ENCODE measurements at regions not wholly inside any gene's neighbourhood (a gene's known extent, or its start where the extent isn't known, plus 50 kb on each side); places are given as distances from the start of the nearest gene placed in this dataset.
A peak's percentile ranks its signal among the peaks of the same experiment; 100 is the strongest.
"Not testable (repeated sequence)": the region's sequence is repeated elsewhere in the genome, so short reads cannot be mapped to it uniquely, and the experiment has no call there.

DNA sequence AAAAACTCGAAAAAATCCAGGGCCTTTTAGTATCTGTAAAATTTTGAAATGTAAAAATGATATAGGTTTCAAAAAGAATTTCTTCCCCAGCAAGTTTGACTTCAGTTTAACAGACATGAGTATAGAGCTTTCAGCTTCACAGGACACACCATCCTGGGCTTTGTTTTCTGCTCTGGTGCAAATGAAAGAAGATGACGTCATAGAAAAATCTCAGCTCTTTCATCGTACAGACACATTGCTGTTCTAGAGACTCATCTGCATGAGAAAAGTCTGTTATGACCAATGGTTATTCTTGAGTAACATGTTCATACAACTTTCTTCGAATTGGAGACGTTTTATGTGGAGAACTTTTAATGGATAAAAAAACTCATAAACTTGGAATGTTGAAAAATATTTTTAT, 111.7 kb upstream of the DYNAP start:
- TF ChIP-seq, protein P1, sequence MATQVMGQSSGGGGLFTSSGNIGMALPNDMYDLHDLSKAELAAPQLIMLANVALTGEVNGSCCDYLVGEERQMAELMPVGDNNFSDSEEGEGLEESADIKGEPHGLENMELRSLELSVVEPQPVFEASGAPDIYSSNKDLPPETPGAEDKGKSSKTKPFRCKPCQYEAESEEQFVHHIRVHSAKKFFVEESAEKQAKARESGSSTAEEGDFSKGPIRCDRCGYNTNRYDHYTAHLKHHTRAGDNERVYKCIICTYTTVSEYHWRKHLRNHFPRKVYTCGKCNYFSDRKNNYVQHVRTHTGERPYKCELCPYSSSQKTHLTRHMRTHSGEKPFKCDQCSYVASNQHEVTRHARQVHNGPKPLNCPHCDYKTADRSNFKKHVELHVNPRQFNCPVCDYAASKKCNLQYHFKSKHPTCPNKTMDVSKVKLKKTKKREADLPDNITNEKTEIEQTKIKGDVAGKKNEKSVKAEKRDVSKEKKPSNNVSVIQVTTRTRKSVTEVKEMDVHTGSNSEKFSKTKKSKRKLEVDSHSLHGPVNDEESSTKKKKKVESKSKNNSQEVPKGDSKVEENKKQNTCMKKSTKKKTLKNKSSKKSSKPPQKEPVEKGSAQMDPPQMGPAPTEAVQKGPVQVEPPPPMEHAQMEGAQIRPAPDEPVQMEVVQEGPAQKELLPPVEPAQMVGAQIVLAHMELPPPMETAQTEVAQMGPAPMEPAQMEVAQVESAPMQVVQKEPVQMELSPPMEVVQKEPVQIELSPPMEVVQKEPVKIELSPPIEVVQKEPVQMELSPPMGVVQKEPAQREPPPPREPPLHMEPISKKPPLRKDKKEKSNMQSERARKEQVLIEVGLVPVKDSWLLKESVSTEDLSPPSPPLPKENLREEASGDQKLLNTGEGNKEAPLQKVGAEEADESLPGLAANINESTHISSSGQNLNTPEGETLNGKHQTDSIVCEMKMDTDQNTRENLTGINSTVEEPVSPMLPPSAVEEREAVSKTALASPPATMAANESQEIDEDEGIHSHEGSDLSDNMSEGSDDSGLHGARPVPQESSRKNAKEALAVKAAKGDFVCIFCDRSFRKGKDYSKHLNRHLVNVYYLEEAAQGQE (IDR thresholded peaks at IDR 0.05; ENCODE audit: insufficient replicate concordance, low read depth) = no peak
- no peak overlapping the region for H3K4me3 ChIP-seq (replicated peaks; ENCODE audit: insufficient read depth, low read length)
- no peak for DNase-seq (ENCODE audit: low read depth in 1 of 2, low spot score in 1 of 2)
- H3K27me3 ChIP-seq (ENCODE audit: insufficient read depth, poor library complexity, severe bottlenecking) = no peaks in the 10 kb centered on the region
- no peak overlapping the region for H3K27ac ChIP-seq (replicated peaks)

DNA sequence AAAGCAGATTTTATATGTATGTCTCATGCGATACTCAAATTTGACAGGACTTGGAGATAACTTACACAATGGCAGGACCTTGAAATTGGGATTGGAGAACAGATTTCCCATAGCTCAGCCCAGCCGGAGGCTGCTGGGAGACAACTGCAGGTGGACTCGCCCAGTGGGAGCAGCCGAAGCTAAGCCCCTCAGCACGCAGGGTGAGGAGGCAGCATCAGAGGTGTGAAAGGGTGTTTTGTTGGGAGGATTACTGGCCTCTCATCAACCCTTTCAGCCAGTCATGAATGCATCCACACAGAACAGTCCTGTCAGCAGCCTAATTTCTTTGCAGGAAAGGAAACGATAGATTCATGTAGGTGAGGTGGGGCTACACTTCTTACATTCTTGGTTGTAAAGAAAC, 110.4 kb upstream of the DYNAP start:
- DNase-seq (ENCODE audit: low read depth in 1 of 2, low spot score in 1 of 2) = no peak
- H3K27me3 ChIP-seq (ENCODE audit: insufficient read depth, poor library complexity, severe bottlenecking) = no peaks in the 10 kb centered on the region
- TF ChIP-seq SPI1 (IDR thresholded peaks at IDR 0.05; ENCODE audit: borderline replicate concordance, low read depth) (no peak), GABPA (IDR thresholded peaks at IDR 0.05; ENCODE audit: low read depth) (no peak)
- TF ChIP-seq, protein P2, sequence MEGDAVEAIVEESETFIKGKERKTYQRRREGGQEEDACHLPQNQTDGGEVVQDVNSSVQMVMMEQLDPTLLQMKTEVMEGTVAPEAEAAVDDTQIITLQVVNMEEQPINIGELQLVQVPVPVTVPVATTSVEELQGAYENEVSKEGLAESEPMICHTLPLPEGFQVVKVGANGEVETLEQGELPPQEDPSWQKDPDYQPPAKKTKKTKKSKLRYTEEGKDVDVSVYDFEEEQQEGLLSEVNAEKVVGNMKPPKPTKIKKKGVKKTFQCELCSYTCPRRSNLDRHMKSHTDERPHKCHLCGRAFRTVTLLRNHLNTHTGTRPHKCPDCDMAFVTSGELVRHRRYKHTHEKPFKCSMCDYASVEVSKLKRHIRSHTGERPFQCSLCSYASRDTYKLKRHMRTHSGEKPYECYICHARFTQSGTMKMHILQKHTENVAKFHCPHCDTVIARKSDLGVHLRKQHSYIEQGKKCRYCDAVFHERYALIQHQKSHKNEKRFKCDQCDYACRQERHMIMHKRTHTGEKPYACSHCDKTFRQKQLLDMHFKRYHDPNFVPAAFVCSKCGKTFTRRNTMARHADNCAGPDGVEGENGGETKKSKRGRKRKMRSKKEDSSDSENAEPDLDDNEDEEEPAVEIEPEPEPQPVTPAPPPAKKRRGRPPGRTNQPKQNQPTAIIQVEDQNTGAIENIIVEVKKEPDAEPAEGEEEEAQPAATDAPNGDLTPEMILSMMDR (IDR thresholded peaks at IDR 0.05; ENCODE audit: insufficient read depth, low read length) = no peak
- H3K27ac ChIP-seq (replicated peaks) = no peak overlapping the region
- no peak overlapping the region for H3K4me3 ChIP-seq (replicated peaks; ENCODE audit: insufficient read depth, low read length)

DNA sequence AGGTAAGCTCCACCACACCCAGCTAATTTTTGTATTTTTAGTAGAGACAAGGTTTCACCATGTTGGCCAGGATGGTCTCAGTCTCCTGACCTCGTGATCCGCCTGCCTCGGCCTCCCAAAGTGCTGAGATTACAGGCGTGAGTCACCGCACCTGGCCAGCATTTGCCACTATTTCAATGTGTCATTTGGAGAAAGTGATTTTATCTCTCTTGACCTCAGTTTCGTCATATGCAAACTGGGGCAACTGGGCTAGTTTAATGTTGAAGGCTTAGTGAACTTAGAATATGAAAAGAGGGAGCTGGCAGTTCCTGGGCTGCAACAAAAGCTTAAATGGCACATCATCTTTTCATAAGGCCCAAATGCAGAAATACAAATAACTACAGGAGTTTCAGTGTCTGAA, 88.6 kb upstream of the DYNAP start:
- not testable (repeated sequence) for H3K27me3 ChIP-seq (ENCODE audit: insufficient read depth, poor library complexity, severe bottlenecking); H3K27ac ChIP-seq (replicated peaks); H3K4me3 ChIP-seq (replicated peaks; ENCODE audit: insufficient read depth, low read length); DNase-seq (ENCODE audit: low read depth in 1 of 2, low spot score in 1 of 2)

DNA sequence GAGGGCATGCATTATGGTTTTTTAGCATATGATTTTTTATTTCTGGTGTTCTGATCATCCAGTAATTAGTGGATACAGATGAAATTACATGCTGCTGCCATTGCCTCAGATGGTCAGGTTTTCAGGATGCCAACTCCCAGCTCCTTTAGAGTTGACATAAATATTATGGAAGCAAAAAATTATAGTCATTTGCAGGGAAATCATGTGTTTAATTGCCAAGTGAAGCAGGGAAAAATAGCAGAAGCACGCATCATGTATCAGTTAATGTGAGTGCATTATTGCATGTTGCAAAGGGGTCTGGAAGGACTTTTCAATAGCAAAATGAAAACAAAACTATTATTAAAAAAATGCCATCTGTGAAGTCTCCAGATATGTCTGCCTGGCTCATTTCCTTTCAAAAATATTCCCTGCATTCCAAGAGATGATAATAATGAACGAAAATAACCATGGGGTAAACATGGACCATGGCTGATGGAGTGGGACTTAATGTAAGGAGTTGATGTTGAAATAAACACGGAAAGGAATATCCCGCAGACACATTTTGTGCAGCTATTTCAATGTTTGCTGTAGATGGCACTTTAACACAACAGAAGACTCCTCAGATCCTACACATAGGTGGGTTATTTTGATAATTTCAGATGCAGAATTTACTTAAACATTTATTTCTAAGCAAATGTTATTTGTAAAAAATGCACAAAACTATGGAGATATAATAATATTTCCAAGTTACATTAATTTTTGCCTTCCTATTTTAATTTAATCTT, 87.7 kb upstream of the DYNAP start:
- no peak for TF ChIP-seq POLR2AphosphoS5 (IDR thresholded peaks at IDR 0.05; ENCODE audit: low read depth)
- TF ChIP-seq, protein P1 (IDR thresholded peaks at IDR 0.05; ENCODE audit: insufficient replicate concordance, low read depth) = no peak
- TF ChIP-seq GABPA (IDR thresholded peaks at IDR 0.05; ENCODE audit: low read depth) = no peak
- TF ChIP-seq, protein P2 (IDR thresholded peaks at IDR 0.05; ENCODE audit: insufficient read depth, low read length) = no peak
- H3K27ac ChIP-seq (replicated peaks) = no peak overlapping the region
- H3K27me3 ChIP-seq (ENCODE audit: insufficient read depth, poor library complexity, severe bottlenecking) = peaks cover 3% of the 10 kb centered on the region
- no peak overlapping the region for H3K4me3 ChIP-seq (replicated peaks; ENCODE audit: insufficient read depth, low read length)
- no peak for DNase-seq (ENCODE audit: low read depth in 1 of 2, low spot score in 1 of 2)

DNA sequence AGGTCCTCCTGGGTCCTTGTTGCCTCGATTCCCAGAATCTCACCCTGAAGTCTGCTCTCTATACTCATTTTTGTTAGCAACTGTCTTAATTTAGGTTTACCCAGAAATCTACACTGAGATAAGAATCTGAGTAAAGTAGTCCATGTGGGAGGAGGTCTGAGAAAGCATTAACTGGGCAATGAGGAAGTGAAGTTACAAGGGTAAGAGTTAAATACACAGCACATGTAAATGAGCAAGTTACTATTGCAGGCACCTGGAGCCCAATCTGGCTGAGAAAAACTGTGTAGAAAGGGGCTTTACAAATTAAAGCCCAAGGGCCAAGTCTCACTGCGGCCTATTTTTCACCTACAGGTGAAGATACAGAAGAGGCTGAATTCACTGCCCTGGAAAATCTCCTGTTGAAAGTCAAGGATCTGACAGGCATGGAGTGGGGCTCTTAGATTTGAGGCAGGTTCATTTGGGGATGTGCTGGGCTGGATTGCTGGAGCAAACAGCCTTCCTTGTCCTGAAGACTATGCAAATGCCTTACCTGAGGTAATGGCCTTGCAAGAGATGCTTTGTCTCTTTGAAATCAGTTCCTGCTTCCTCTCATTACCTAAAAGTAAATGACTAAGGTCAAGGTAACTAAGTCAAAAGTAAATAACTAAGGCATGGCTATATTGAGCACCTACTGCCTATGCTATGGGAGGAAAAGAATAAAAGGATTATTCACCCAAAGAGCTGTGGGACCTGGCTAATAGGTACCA, 84.4 kb upstream of the DYNAP start:
- H3K4me3 ChIP-seq (replicated peaks; ENCODE audit: insufficient read depth, low read length) = no peak overlapping the region
- no peak overlapping the region for H3K27ac ChIP-seq (replicated peaks)
- TF ChIP-seq POLR2AphosphoS5 (IDR thresholded peaks at IDR 0.05; ENCODE audit: low read depth) (no peak), SPI1 (IDR thresholded peaks at IDR 0.05; ENCODE audit: borderline replicate concordance, low read depth) (peak; percentile 55; the same call in 1 of the 2 replicates)
- DNase-seq (ENCODE audit: low read depth in 1 of 2, low spot score in 1 of 2) = no peak
- H3K27me3 ChIP-seq (ENCODE audit: insufficient read depth, poor library complexity, severe bottlenecking) = no peaks in the 10 kb centered on the region
